ENCODE measurements at regions not wholly inside any gene's neighbourhood (a gene's known extent, or its start where the extent isn't known, plus 50 kb on each side); places are given as distances from the start of the nearest gene placed in this dataset.

DNA sequence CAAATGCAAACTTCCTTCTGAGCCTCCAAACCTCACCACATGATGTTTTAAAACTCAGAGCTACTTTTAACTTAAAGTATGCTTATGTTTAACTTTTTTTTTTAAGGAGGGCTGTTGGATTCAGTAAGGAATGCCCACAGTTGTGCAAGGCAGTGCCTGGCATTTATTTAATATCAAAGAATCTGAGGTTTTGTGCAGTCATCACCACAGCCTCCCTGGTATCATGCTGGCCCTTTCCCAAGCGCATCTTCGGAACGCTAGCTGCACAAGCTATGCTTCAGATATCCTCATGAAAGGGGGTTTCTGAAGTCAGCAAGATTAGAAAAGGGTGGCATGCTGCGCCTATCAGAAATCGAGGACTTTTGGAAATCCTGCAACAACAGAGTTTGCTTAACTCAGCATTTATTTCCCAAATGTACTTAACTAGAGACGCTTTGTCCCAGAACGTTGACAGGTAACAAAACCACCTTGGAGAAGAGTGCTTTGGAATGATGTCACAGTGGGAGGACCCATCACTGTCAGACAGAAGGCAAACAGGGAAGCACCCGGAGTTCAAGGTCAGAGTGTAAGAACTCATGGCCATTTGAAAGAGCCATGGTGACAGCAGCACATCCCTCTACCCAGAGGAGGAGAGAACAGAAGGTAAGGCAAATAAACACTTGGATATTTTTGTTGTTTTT, 120.2 kb upstream of the IGF1R start:
- TF ChIP-seq GATA2 (IDR thresholded peaks at IDR 0.05; ENCODE audit: insufficient read depth, insufficient read length, low read depth, low read length) = no peak
- TF ChIP-seq POLR2A (IDR thresholded peaks at IDR 0.05; ENCODE audit: low read depth, low read length) = no peak
- TF ChIP-seq, protein P1, sequence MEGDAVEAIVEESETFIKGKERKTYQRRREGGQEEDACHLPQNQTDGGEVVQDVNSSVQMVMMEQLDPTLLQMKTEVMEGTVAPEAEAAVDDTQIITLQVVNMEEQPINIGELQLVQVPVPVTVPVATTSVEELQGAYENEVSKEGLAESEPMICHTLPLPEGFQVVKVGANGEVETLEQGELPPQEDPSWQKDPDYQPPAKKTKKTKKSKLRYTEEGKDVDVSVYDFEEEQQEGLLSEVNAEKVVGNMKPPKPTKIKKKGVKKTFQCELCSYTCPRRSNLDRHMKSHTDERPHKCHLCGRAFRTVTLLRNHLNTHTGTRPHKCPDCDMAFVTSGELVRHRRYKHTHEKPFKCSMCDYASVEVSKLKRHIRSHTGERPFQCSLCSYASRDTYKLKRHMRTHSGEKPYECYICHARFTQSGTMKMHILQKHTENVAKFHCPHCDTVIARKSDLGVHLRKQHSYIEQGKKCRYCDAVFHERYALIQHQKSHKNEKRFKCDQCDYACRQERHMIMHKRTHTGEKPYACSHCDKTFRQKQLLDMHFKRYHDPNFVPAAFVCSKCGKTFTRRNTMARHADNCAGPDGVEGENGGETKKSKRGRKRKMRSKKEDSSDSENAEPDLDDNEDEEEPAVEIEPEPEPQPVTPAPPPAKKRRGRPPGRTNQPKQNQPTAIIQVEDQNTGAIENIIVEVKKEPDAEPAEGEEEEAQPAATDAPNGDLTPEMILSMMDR (IDR thresholded peaks at IDR 0.05; ENCODE audit: extremely low read depth in 1 of 2, insufficient read depth in 1 of 2, low read depth in 1 of 2, low read length in 2 of 2) = no peak
- TF ChIP-seq MYC (IDR thresholded peaks at IDR 0.05; ENCODE audit: low read depth, low read length) = no peak
- TF ChIP-seq POLR2AphosphoS5 (IDR thresholded peaks at IDR 0.05; ENCODE audit: insufficient read depth, low read depth, low read length) = no peak
- no peak for TF ChIP-seq JUN (IDR thresholded peaks at IDR 0.05; ENCODE audit: borderline replicate concordance, insufficient read depth, insufficient read length, low read depth)
- TF ChIP-seq MAX (IDR thresholded peaks at IDR 0.05; ENCODE audit: insufficient read depth, insufficient read length) = no peak
